ENCODE measurements at regions not wholly inside any gene's neighbourhood (a gene's known extent, or its start where the extent isn't known, plus 50 kb on each side); places are given as distances from the start of the nearest gene placed in this dataset.

DNA sequence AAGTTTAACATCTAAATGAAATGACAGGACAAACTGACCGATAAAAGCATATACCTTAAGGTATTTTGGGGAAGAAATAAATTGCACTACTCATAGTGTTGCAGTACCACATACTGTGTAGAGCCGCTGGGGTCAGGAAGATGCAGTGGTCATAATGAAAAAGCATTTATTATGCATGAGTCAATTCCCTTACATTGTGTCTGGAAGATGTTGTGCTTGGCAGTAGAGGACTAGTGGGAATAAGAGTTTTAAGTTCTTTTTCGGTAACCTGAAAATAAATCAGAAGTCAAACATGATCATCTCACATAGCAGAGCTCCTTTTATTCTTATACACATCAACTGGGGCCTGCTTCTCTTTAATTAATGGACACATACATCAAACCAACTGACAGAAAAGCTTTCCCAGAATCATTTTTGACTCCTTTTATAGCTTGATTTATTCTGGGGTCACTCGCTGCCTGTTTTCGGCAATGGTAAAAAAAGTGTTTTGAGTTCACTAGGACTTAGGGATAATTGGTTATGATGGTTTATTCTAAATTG lies 262.5 kb upstream of the CHD1 start:
- no peak for FAIRE-seq
- POLR2A ChIA-PET (ENCODE audit: partially characterized antibody): no interaction called here
- CTCF ChIA-PET (ENCODE audit: partially characterized antibody): interaction anchor here (0.9 kb wide), 1 partner anchor 24 kb away, joined by 3 read pairs; no protein-coding TSS in a partner anchor

More for the DNA sequence above, 262.5 kb upstream of the CHD1 start:
- H3K9ac ChIP-seq (replicated peaks in 1 of 4; ENCODE audit: extremely low read depth in 1 of 4, low read depth in 3 of 4, low read length in 3 of 4): no peak overlapping the region
- H3K79me2 ChIP-seq (ENCODE audit: control insufficient read depth in 1 of 2, insufficient read depth in 2 of 2, low read length in 2 of 2): no peaks in the 10 kb centered on the region
- no peak overlapping the region for H2BK12ac ChIP-seq (ENCODE audit: low read depth, low read length)
- H4K8ac ChIP-seq (ENCODE audit: extremely low read depth, insufficient read depth, low read length): no peak overlapping the region
- H3K23ac ChIP-seq (ENCODE audit: insufficient read length): no peak overlapping the region
- H3K27me3 ChIP-seq (replicated peaks in 1 of 4; ENCODE audit: control insufficient read depth in 3 of 4, extremely low read depth in 1 of 4, insufficient read depth in 3 of 4, low read length in 3 of 4): no peaks in the 10 kb centered on the region
- no peak overlapping the region for H3K4me3 ChIP-seq (ENCODE audit: extremely low read depth in 1 of 4, insufficient read depth in 2 of 4, low read depth in 3 of 4, low read length in 4 of 4)
- no peak overlapping the region for H2AFZ ChIP-seq (ENCODE audit: low read length)
- no peak for DNase-seq (ENCODE audit: low read depth in 1 of 2, low spot score in 2 of 2)
- H3K4me1 ChIP-seq (replicated peaks in 1 of 4; ENCODE audit: control insufficient read depth in 3 of 4, insufficient read depth in 4 of 4, low read length in 3 of 4): no peaks in the 10 kb centered on the region
- H2BK20ac ChIP-seq (ENCODE audit: low read length): no peak overlapping the region
- H4K5ac ChIP-seq (ENCODE audit: insufficient read length, low read depth, low read length): no peak overlapping the region
- H2AK5ac ChIP-seq (ENCODE audit: low read depth, low read length): no peak overlapping the region
- no peak overlapping the region for H3K14ac ChIP-seq (ENCODE audit: insufficient read length)
- H3K4ac ChIP-seq (replicated peaks; ENCODE audit: insufficient read length, low read depth, low read length): no peak overlapping the region
- H3K9me3 ChIP-seq (ENCODE audit: insufficient read depth in 2 of 2, low read depth in 1 of 2, low read length in 1 of 2): no peaks in the 10 kb centered on the region
- H3K79me1 ChIP-seq (ENCODE audit: low read depth, low read length): no peaks in the 10 kb centered on the region
- WGBS, 2 experiments (ENCODE audit: extremely low coverage in 1 of 2, insufficient coverage in 1 of 2, insufficient read length in 1 of 2, insufficient replicate concordance in 2 of 2, low coverage in 1 of 2, low lambda C conversion rate in 2 of 2, missing lambda C conversion rate in 1 of 2): 85% methylated on average over 5 of the region's 5 CpGs; no CpG with 5 or more reads in 1 of the 2 experiments
- H4K91ac ChIP-seq (replicated peaks; ENCODE audit: insufficient read length, low read length): no peak overlapping the region
- no peak overlapping the region for H2BK120ac ChIP-seq (replicated peaks; ENCODE audit: low read depth, low read length)
- H3K36me3 ChIP-seq (ENCODE audit: control insufficient read depth in 2 of 4, insufficient read depth in 4 of 4, low read length in 3 of 4): no peaks in the 10 kb centered on the region
- no peak overlapping the region for H2BK15ac ChIP-seq (ENCODE audit: low read length)
- no peaks in the 10 kb centered on the region for H3K23me2 ChIP-seq (ENCODE audit: low read depth, low read length)
- no peak overlapping the region for H3K27ac ChIP-seq (ENCODE audit: low read depth, low read length)
- no peak overlapping the region for H3K18ac ChIP-seq (ENCODE audit: extremely low read depth, low read length)
- no peak overlapping the region for H3K56ac ChIP-seq (replicated peaks; ENCODE audit: insufficient read length, low read depth, low read length)
- no peaks in the 10 kb centered on the region for H4K20me1 ChIP-seq (replicated peaks in 1 of 2; ENCODE audit: control insufficient read depth in 1 of 2, insufficient read depth in 2 of 2, low read length in 2 of 2)
- no peak overlapping the region for H2BK5ac ChIP-seq (ENCODE audit: low read depth, low read length)
- TF ChIP-seq CEBPB (IDR thresholded peaks at IDR 0.05; ENCODE audit: low read depth, low read length): no peak
- TF ChIP-seq ASH2L (IDR thresholded peaks at IDR 0.05; ENCODE audit: low read length): no peak
- no peak for TF ChIP-seq RNF2 (IDR thresholded peaks at IDR 0.05; ENCODE audit: borderline replicate concordance, low read depth, low read length, missing control alignments, poor library complexity, severe bottlenecking)
- no peak overlapping the region for H3K4me2 ChIP-seq (ENCODE audit: insufficient read depth in 1 of 2, low read depth in 2 of 2, low read length in 2 of 2)

Measured in H1 (cell line).